Erythroblast (primary cell): ENCODE measurements at regions not wholly inside any gene's neighbourhood (a gene's known extent, or its start where the extent isn't known, plus 50 kb on each side); places are given as distances from the start of the nearest gene placed in this dataset.

Experiments
- DNase-seq, 2 experiments: peaks; one replicate each; lab custom pipeline; 2025; lab: John Stamatoyannopoulos, UW
- GATA1 ChIP-seq: IDR thresholded peaks from 2 replicates; pipeline ENCODE4 v1.6.1; 2011; ENCODE audit warnings: low read depth, mild to moderate bottlenecking, control low read depth, low read length, moderate library complexity
- POLR2A ChIP-seq: IDR thresholded peaks from 2 replicates; pipeline ENCODE4 v1.6.1; 2011; ENCODE audit warnings: mild to moderate bottlenecking, low read length

GRCh38 chrX:39762266-39762841, 335.4 kb downstream of the BCOR start:
- DNase-seq, result no peak
- no peak for TF ChIP-seq GATA1
- no peak for TF ChIP-seq POLR2A

DNA sequence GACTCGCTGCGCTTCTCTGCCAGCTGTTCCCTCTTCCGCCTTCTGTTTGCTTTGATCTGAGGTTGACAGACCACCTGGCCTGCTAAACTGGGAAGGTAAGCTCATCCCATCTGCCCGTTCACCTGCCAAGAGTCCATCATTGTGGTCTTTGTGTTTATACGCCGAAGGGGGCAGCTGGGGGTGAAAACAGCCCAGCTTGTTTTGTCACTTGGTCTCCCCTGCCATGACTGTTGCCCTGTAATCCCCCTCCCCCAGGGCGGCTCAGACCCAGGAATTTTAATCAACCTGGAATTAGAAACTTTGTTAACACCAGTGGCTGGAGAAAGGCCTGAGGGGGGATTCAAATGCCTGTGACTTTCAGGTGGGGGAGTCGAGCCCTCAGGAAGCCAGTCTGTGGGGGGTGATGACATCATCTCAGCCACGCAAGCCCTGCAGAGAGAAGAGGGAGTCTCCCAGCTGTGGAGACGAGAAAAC, 333.3 kb downstream of the BCOR start:
- no peak for TF ChIP-seq GATA1
- no peak for TF ChIP-seq POLR2A
- DNase-seq, result no peak

DNA sequence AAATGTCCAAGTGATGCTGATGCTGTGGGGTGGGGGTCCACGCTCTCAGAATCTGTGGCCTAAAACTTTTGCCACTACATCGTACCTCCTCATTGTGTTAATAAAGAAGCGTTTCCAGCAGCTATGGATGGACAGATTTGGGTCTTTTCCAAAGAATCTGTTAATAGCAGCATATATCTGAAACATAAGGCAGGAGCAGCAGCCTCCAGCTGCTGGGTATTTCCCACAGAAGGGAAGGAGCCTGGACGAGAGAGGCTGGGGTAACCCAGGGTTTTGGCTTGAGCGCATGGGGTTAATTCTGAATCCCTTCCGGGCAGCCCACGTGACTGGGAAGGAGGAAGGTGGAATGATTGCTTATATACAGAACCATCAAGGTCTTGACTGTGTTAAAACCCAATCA, 332.4 kb downstream of the BCOR start:
- no peak for DNase-seq
- TF ChIP-seq POLR2A (no peak), GATA1 (no peak)

GRCh38 chrX:39766085-39766726, 331.6 kb downstream of the BCOR start:
- DNase-seq, result no peak
- no peak for TF ChIP-seq POLR2A
- no peak for TF ChIP-seq GATA1

- DNase-seq, result no peak
These were observed 330.9 kb downstream of the BCOR start for GRCh38 chrX:39766855-39767254.

DNA sequence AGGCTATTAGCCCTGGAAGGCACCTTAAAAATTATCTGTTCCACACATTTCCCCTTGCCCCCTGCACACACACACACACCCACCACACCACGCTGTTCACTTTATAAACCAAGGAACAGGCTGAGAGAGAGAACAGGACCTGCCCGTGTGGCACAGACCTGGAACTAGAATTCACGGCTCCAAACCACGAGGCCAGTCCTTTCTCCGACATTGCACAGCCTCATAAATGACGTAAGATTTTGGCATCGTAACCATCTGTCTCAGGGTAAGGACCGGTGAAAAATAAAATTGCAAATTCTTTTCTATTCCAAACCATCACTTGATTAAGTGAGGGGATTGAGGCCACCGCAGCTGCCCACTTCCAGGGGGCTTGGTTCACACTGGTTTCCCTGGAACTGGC, 330.3 kb downstream of the BCOR start:
- DNase-seq, result no peak
- TF ChIP-seq GATA1, result no peak
- no peak for TF ChIP-seq POLR2A

More at GRCh38 chrX:39766855-39767254, 330.9 kb downstream of the BCOR start:
- TF ChIP-seq POLR2A (no peak), GATA1 (no peak)

GRCh38 chrX:39769748-39770147, 328.0 kb downstream of the BCOR start:
- no peak for DNase-seq
- TF ChIP-seq POLR2A, result no peak
- no peak for TF ChIP-seq GATA1

DNA sequence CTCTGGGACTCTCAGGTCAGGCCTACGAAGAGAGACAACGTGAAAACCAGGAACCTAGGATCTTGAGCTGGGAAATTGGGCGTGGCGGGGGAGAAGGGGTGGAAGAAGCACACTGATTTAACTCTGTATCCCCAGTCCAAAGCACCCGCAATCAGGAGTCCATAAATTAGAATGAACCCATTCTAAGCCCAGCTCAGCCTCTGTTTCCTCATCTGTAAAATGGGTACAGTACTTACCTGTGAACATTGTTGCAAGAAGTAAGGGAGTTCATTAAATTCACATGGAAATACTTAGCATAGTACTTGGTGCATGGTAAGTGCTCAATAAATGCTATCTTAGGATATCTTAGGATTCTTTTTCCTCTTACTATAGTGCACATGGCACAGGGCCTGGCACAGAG, 326.7 kb downstream of the BCOR start:
- TF ChIP-seq POLR2A (no peak), GATA1 (no peak)
- no peak for DNase-seq

DNA sequence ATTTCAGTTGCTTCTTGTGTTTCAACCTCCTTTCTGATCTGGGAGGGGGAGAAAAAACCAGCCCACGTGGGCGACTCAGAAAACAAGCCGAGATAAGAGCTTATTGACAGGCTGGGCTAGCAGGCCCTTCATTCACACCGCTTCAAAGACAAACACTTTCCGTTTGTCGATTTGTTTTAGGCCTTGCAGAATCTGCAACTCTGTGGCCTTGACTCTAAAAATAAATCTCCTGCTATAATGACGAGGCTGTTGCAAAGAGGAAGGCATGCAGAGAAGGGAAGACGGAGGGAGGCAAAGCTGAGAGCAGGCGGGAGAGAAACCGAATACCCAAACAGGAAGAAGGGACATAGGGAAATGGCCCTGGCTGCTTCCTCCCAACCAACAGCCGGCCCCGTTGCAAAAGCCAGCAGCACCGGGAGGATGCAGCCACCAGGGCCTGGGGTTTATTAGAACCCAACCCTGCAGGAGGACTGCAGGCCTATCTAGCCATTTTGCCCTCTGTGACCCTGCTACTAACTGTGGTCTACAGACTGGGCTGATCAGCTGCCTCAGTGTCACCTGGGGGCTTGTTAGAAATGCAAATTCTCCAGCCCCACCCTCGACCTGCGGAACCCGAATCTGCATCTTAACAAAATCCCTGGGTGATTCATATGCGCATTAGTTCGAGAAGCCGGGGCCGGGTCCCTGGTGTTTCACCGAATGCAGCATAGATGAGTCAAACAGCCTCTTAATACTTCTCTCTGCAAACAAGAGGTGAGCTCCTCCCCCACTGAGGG, 325.5 kb downstream of the BCOR start:
- TF ChIP-seq GATA1, result no peak
- TF ChIP-seq POLR2A, result no peak
- peak in 1 of 2 experiments; percentile 19 for DNase-seq

- TF ChIP-seq GATA1, result no peak
- TF ChIP-seq POLR2A, result no peak
- no peak for DNase-seq
These were observed 324.6 kb downstream of the BCOR start for GRCh38 chrX:39773150-39773549.

DNA sequence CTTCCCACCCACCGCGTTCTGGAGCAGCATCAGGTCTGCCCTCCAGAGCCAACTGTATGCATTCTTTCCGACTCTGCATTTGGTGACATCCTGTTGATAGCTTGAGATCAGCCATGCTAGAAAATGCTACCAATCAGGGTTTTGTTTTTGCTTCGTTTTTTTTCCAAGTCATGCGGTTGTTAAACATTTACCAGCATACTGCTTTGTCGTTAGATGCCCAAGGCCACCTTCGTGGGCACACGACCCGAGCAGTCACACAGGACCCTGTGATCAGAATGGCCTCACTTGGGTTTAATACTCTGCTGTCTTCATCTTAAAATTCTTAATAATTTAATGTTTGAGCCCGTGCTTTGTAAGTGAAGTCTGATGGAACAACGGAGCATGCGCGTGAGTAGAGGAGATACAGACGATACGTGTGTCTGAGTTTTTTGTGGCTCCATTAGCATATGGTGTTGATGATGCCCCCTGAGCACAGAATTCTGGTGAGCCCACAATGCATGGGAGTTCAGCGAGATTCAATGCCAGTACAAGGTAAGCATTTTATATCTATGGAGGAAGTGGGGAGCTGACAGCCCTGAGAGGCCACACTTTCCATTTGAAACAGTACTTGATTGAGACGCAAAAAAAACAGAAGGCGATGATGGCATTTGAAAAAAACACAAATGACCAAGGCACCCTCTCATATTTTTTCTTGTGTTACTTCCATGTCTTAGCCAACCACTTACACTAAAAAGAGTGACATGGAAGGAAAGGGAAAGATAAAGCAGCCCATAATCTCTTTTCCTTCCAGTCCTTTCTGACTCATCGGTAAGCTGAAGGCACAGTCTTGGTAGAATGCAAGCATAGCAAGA, 323.6 kb downstream of the BCOR start:
- TF ChIP-seq POLR2A (no peak), GATA1 (no peak)
- no peak for DNase-seq

- DNase-seq, result no peak
- TF ChIP-seq GATA1 (no peak), POLR2A (no peak)
These were observed 322.9 kb downstream of the BCOR start for GRCh38 chrX:39774774-39775328.

DNA sequence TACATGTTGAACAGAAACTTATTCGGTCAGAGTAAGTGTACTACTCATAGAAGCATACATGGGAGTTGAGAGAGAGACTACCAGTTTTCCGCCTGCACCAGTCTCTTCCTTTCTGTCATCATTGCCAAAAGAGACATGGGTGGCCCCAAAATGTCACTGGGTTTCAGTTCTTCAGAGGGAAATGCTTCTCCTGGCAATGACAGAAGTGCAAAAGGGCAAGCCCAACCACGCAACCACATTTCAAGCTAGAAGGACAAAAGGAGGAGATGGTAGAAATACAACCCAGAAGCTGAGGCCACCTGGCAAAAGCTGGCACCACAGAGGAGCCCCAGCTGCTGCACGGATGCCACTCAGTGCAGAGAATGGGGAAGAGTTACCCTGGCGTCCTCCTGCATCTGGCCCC, 320.1 kb downstream of the BCOR start:
- no peak for DNase-seq
- TF ChIP-seq POLR2A (no peak), GATA1 (no peak)
